Lower lobe of right lung (tissue), 2 donors: ENCODE measurements at regions not wholly inside any gene's neighbourhood (a gene's known extent, or its start where the extent isn't known, plus 50 kb on each side); places are given as distances from the start of the nearest gene placed in this dataset.

Source experiments
- ATAC-seq, 2 donors: fragments of 200-7000 bp; cut with Tn5 transposase; one replicate each; pipeline ENCODE4 v1.9.1; 2020 to 2022; ENCODE audit warnings: mild to moderate bottlenecking in 2 of 2, moderate library complexity in 2 of 2
- DNase-seq: peaks from one replicate; pipeline ENCODE4 v3.0.0-alpha.2; 2020
- H3K27ac ChIP-seq: fragments of 200-600 bp; one replicate; pipeline ENCODE4 v1.8.0; 2022
- H3K27me3 ChIP-seq: fragments of 200-600 bp; one replicate; pipeline ENCODE4 v1.8.0; 2022; ENCODE audit warnings: low read depth
- H3K36me3 ChIP-seq: fragments of 200-600 bp; one replicate; pipeline ENCODE4 v1.8.0; 2022; ENCODE audit warnings: mild to moderate bottlenecking
- H3K4me1 ChIP-seq: fragments of 200-600 bp; one replicate; pipeline ENCODE4 v1.8.0; 2022
- H3K4me3 ChIP-seq: fragments of 200-600 bp; one replicate; pipeline ENCODE4 v1.8.0; 2022; ENCODE audit warnings: mild to moderate bottlenecking
- H3K9me3 ChIP-seq: fragments of 200-600 bp; one replicate; pipeline ENCODE4 v1.8.0; 2022
- CTCF ChIP-seq: fragments of 200-600 bp; IDR thresholded peaks from one replicate; pipeline ENCODE4 v1.8.0; 2022; ENCODE audit warnings: antibody characterized with exemption, mild to moderate bottlenecking
- intact Hi-C: fragments of 100-400 bp; cut with DNase I; formaldehyde crosslinking; loops from one replicate; pipeline ENCODE4 v1.11.0; 2022
- donor health status: DM: no; HTN: yes; CAD: no; lungs with severe emphysema.

DNA sequence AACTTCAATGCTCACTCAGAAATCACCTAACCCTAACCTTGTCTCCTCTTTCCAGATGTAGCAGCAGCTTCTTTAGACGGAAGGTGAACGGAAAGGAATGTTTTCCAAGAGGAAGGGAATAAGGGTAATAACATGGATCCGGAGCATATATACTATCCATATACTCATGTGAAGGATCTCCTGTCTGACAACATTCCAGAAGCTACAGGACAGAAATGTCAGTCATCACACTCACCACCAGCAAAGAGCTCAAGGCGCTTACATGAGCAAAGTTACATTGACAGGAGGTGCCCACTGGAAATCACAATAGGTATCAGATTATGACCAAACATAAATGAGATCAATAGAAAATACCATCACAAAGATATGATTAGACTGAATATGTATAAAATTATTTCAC is 122.1 kb upstream of the CCDC28A start:
- DNase-seq (no peak), ATAC-seq (no peak)
- Histone ChIP-seq H3K27ac (no peak overlapping the region), H3K4me1 (no peaks in the 10 kb centered on the region), H3K4me3 (no peak overlapping the region), H3K36me3 (no peaks in the 10 kb centered on the region), H3K9me3 (no peaks in the 10 kb centered on the region), H3K27me3 (no peaks in the 10 kb centered on the region)
- intact Hi-C loops = no loop called here
- TF ChIP-seq CTCF = no peak

- TF ChIP-seq CTCF = no peak
- ATAC-seq = no peak
- no peak for DNase-seq
- H3K27me3 ChIP-seq = no peaks in the 10 kb centered on the region
- H3K4me3 ChIP-seq = no peak overlapping the region
- H3K27ac ChIP-seq = no peak overlapping the region
- no peaks in the 10 kb centered on the region for H3K36me3 ChIP-seq
- H3K9me3 ChIP-seq = no peaks in the 10 kb centered on the region
- no peaks in the 10 kb centered on the region for H3K4me1 ChIP-seq
- intact Hi-C loops = no loop called here
Observed at GRCh38 chr6:138652824-138653223, 120.7 kb upstream of the CCDC28A start.

DNA sequence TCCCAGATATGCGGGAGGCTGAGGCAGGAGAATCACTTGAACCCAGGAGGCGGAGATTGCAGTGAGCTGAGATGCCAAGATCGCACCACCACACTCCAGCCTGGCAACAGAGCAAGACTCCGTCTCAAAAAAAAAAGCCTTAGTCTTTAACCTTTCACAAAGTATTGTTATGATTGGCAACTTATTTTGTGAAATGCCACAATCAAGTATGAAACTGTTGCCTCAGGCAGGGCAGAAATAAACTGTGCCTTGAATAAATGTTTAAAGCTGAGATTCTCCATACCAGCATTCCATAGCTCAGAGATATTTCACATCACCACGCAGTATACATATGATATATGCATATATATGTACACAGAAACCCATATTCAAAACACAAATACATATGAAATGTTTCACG is 120.1 kb upstream of the CCDC28A start:
- Histone ChIP-seq H3K9me3 (no peaks in the 10 kb centered on the region), H3K36me3 (no peaks in the 10 kb centered on the region), H3K27ac (no peak overlapping the region), H3K27me3 (no peaks in the 10 kb centered on the region), H3K4me3 (no peak overlapping the region), H3K4me1 (no peaks in the 10 kb centered on the region)
- DNase-seq = no peak
- intact Hi-C loops = no loop called here
- TF ChIP-seq CTCF = no peak
- ATAC-seq = no peak

DNA sequence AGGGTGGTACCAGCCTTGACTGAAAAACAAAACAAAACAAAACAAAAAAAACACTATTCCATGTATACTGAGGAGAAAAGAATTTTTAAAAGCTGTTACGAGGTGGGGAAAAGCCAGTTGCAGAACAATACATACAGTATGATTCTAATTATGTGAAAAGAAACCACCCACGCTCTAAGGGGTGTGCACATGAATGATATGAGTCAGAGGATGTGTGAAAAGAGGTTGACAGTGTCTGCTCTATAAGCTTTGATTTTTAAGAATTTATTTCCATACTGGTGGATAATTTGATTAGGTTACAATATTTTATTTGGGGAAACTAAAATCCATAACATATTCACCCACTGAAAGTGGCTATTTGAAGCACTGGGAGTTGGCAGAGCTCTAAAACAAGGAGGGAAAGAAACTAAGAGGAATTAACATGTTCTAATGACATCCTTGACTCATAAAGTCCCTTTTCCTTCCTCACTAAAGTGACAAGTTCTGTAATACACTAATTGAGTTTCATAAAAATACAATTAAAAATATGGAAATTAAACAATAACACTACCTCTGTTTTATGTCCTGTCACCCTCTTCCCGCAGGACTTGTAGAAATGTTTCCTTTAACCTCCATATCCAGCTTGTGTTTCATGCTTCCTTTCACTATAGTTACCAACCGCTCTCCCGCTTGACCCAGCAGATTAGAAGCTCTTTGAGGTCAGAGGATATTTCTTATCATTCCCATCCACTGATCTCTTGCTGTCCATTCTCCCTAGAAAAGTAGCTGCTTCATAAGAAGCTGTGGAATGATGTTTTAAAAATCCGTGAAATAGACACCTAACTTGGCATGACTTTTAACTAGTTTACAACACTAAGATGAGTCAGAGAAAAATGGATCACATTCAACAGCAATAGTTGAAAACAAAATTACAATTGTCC is 118.6 kb upstream of the CCDC28A start:
- no peaks in the 10 kb centered on the region for H3K36me3 ChIP-seq
- TF ChIP-seq CTCF = no peak
- H3K4me3 ChIP-seq = no peak overlapping the region
- no peak overlapping the region for H3K27ac ChIP-seq
- no peak for ATAC-seq
- no peaks in the 10 kb centered on the region for H3K4me1 ChIP-seq
- DNase-seq = no peak
- no peaks in the 10 kb centered on the region for H3K27me3 ChIP-seq
- no peaks in the 10 kb centered on the region for H3K9me3 ChIP-seq
- intact Hi-C loops = no loop called here

DNA sequence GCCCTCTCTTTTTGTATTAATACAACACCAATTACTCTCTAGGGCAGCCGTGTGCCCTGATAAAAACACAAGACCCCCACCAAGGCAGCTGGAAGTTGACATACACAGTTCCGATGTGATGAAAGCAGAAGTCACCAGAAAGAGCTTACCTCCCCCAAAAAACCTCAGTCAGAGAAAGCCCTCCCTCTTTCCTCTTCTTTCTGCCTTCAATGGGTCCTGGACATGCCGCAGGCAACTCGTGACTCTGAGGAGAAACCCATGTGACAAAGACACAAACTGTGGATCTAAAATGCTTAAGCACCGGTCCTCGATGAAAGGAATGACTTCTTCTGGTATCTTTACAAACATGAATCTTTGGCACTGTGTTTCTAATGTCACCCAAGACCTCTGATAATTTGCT is 117.7 kb upstream of the CCDC28A start:
- Histone ChIP-seq H3K9me3 (no peaks in the 10 kb centered on the region), H3K36me3 (no peaks in the 10 kb centered on the region), H3K27ac (no peak overlapping the region), H3K4me1 (no peaks in the 10 kb centered on the region), H3K27me3 (no peaks in the 10 kb centered on the region), H3K4me3 (no peak overlapping the region)
- intact Hi-C loops = no loop called here
- no peak for DNase-seq
- no peak for TF ChIP-seq CTCF
- ATAC-seq = no peak
